Calu3 (cell line): ENCODE measurements at regions not wholly inside any gene's neighbourhood (a gene's known extent, or its start where the extent isn't known, plus 50 kb on each side); places are given as distances from the start of the nearest gene placed in this dataset.

Experiments used
- BruUV-seq: library from RNA; stranded (reverse); fragments of 400-500 nt; replicated peaks from 2 replicates; lab custom pipeline; 2021; lab: Mats Ljungman, UMichigan
- CTCF ChIA-PET: fragments of 300-600 bp; sonication (Branson Sonifier 250); formaldehyde crosslinking; loops from one replicate; lab custom pipeline; 2022; ENCODE audit warnings: antibody characterized with exemption; lab: Charles Lee
- DNase-seq: peaks from one replicate; pipeline ENCODE4 v3.0.0; 2022
- H3K27ac Mint-ChIP-seq: one replicate; pipeline ENCODE4 v1.8.0; 2022; ENCODE audit warnings: mixed read lengths; ENCODE audit not compliant: unreplicated experiment
- H3K27me3 Mint-ChIP-seq: one replicate; pipeline ENCODE4 v1.8.0; 2022; ENCODE audit warnings: mixed read lengths; ENCODE audit not compliant: unreplicated experiment
- H3K36me3 Mint-ChIP-seq: one replicate; pipeline ENCODE4 v1.8.0; 2022; ENCODE audit warnings: mild to moderate bottlenecking, moderate library complexity, mixed read lengths; ENCODE audit not compliant: insufficient read depth, unreplicated experiment
- H3K4me1 Mint-ChIP-seq: one replicate; pipeline ENCODE4 v1.8.0; 2022; ENCODE audit warnings: mild to moderate bottlenecking, low read depth, mixed read lengths; ENCODE audit not compliant: unreplicated experiment
- H3K4me3 Mint-ChIP-seq: one replicate; pipeline ENCODE4 v1.8.0; 2022; ENCODE audit warnings: mild to moderate bottlenecking, low read depth, moderate library complexity, mixed read lengths; ENCODE audit not compliant: unreplicated experiment
- H3K9me3 Mint-ChIP-seq: one replicate; pipeline ENCODE4 v1.8.0; 2022; ENCODE audit warnings: low read depth, mixed read lengths; ENCODE audit not compliant: unreplicated experiment
- intact Hi-C: fragments of 100-400 bp; cut with micrococcal nuclease; formaldehyde crosslinking; loops from one replicate; pipeline ENCODE4 v1.10.0; 2022; ENCODE audit not compliant: unreplicated experiment
- TF ChIP-seq, protein P1 (sequence below): fragments of 200-600 bp; IDR thresholded peaks from one replicate; pipeline ENCODE4 v1.8.0; 2022; ENCODE audit warnings: antibody characterized with exemption; ENCODE audit not compliant: unreplicated experiment

DNA sequence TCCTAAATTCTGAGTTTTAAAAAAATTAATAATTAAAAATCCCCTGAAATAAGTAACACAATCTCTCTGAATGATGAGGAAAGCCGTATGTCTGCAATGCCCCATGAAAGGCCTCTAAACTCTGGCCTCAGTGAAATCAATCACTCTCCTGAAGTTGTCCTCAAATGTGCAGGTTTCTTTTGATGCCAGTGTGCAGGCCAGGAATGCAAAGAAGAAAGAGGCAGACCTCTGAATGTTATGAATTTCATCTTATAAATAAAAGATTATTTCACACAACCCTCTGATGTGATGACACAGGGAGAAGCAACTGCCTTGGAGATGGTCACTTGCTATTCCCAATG is 121.8 kb downstream of the TBXT start:
- Mint-ChIP-seq H3K36me3 (no peaks in the 10 kb centered on the region), H3K4me3 (no peak overlapping the region), H3K9me3 (peaks cover 5% of the 10 kb centered on the region), H3K4me1 (peaks cover 8% of the 10 kb centered on the region), H3K27me3 (peaks cover 13% of the 10 kb centered on the region), H3K27ac (no peak overlapping the region)
- TF ChIP-seq, protein P1, sequence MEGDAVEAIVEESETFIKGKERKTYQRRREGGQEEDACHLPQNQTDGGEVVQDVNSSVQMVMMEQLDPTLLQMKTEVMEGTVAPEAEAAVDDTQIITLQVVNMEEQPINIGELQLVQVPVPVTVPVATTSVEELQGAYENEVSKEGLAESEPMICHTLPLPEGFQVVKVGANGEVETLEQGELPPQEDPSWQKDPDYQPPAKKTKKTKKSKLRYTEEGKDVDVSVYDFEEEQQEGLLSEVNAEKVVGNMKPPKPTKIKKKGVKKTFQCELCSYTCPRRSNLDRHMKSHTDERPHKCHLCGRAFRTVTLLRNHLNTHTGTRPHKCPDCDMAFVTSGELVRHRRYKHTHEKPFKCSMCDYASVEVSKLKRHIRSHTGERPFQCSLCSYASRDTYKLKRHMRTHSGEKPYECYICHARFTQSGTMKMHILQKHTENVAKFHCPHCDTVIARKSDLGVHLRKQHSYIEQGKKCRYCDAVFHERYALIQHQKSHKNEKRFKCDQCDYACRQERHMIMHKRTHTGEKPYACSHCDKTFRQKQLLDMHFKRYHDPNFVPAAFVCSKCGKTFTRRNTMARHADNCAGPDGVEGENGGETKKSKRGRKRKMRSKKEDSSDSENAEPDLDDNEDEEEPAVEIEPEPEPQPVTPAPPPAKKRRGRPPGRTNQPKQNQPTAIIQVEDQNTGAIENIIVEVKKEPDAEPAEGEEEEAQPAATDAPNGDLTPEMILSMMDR = no peak
- CTCF ChIA-PET = interaction anchor here (1.0 to 1.1 kb wide), 2 partner anchors 10 to 52 kb away, joined by 3 to 5 read pairs; no protein-coding TSS in a partner anchor
- intact Hi-C loops = no loop called here
- no TSS peak for BruUV-seq
- no peak for DNase-seq

DNA sequence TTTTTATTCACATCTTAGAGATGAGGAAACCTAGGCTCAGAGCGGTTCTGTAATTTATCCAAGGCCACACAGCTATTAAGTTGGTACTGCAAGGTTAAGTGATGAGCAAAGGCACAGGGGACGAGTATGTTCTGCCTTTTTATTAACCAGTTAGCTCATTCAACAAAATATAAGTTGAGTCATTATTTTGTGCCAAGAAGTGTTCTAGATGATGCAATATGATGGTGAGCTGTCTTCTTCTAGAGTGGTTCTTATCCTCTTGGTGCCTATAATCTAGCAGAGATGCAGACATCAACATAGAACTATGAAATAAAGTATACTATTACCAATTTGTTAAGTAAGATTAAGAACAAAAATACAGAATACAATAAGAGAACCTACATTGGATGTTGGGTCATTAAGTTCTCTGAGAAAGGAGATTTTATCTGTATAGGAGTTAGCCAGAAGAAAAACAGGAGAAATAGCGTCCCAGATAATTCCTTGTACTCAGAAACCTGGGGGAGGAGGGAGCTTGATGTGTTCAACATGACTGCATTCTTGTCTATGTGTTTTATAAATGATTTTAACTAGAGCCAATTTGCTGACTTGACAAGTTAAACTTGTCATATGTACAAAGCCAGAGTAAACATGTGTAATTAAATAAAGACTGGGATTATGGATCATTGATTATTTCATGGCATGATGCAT is 122.3 kb downstream of the TBXT start:
- Mint-ChIP-seq H3K4me1 (peaks cover 8% of the 10 kb centered on the region), H3K27me3 (peaks cover 13% of the 10 kb centered on the region), H3K36me3 (no peaks in the 10 kb centered on the region), H3K27ac (no peak overlapping the region), H3K4me3 (no peak overlapping the region), H3K9me3 (peaks cover 3% of the 10 kb centered on the region)
- no peak for DNase-seq
- BruUV-seq = no TSS peak
- TF ChIP-seq, protein P1 = no peak
- CTCF ChIA-PET = no interaction called here
- intact Hi-C loops = no loop called here

DNA sequence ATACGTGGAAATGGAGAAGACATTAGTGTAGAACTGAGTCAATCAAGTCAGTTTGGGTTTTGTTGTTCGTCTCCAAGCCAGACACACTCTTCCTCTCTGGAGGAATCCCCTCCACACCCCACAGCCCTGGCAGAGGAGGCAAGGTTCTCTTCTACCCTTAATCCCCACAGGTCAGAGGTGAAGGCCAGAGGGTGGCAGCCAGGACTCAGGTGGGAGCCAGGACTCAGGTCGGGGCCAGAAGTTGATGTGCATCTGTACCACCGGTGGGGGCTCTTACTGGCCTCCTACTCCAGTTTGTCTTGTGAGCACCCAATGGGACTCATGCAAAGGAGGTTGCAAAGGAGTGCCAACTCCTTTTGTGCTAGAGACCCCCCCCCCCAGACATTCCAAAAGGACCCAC is 126.4 kb downstream of the TBXT start:
- BruUV-seq = no TSS peak
- Mint-ChIP-seq H3K36me3 (no peaks in the 10 kb centered on the region), H3K4me1 (peaks cover 3% of the 10 kb centered on the region), H3K27ac (no peak overlapping the region), H3K27me3 (peaks cover 21% of the 10 kb centered on the region), H3K9me3 (peaks cover 3% of the 10 kb centered on the region), H3K4me3 (no peak overlapping the region)
- DNase-seq = no peak
- intact Hi-C loops = no loop called here
- TF ChIP-seq, protein P1 = no peak
- CTCF ChIA-PET = no interaction called here

DNA sequence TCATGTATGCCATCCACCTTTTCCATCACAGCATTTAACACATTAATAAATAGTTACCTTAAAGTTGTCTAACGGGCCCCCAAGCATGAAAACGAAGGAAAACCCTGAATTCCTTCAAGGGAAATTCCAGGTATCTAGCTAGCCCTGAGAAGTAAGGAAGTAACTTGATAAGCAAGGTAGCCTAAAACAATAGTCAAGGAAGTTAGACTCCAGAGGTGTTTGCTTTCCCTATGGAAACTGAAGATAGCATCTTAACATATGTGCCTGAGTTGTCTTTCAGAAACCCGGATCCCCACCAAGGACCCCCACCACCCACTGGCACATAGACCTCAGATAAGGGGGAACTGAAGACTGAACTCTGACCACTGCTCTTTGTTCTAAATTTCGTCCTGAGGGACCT is 127.4 kb downstream of the TBXT start:
- Mint-ChIP-seq H3K4me3 (no peak overlapping the region), H3K27ac (no peak overlapping the region), H3K27me3 (peaks cover 21% of the 10 kb centered on the region), H3K36me3 (no peaks in the 10 kb centered on the region), H3K9me3 (peaks cover 3% of the 10 kb centered on the region), H3K4me1 (no peaks in the 10 kb centered on the region)
- intact Hi-C loops = no loop called here
- TF ChIP-seq, protein P1 = no peak
- CTCF ChIA-PET = interaction anchor here (0.6 kb wide), 1 partner anchor 18 kb away, joined by 3 read pairs; no protein-coding TSS in a partner anchor
- DNase-seq = no peak
- BruUV-seq = no TSS peak
